Subcutaneous abdominal adipose tissue (tissue), 5 donors: ENCODE measurements at regions not wholly inside any gene's neighbourhood (a gene's known extent, or its start where the extent isn't known, plus 50 kb on each side); places are given as distances from the start of the nearest gene placed in this dataset.

Experiments used
- H3K27ac ChIP-seq: one replicate; pipeline ENCODE4 v1.7.0; 2013; ENCODE audit warnings: low read depth, mild to moderate bottlenecking, inconsistent platforms, low read length, moderate library complexity
- H3K27me3 ChIP-seq, 5 donors: one replicate each; pipeline ENCODE4 v1.7.0; 2013; ENCODE audit warnings: low read length in 5 of 5, inconsistent platforms in 1 of 5; ENCODE audit not compliant: control insufficient read depth in 5 of 5, insufficient read depth in 4 of 5
- H3K36me3 ChIP-seq, 5 donors: one replicate each; pipeline ENCODE4 v1.7.0; 2013; ENCODE audit warnings: low read length in 5 of 5; ENCODE audit not compliant: control insufficient read depth in 5 of 5, insufficient read depth in 5 of 5
- H3K4me1 ChIP-seq, 5 donors: one replicate each; pipeline ENCODE4 v1.7.0; 2013; ENCODE audit warnings: low read length in 5 of 5, mild to moderate bottlenecking in 3 of 5, moderate library complexity in 1 of 5; ENCODE audit not compliant: control insufficient read depth in 5 of 5, insufficient read depth in 5 of 5
- H3K4me3 ChIP-seq, 5 donors: one replicate each; pipeline ENCODE4 v1.7.0; 2013; ENCODE audit warnings: low read length in 5 of 5, low read depth in 1 of 5
- H3K9ac ChIP-seq, 5 donors: one replicate each; pipeline ENCODE4 v1.7.0; 2013; ENCODE audit warnings: low read length in 5 of 5, mild to moderate bottlenecking in 4 of 5, moderate library complexity in 3 of 5
- H3K9me3 ChIP-seq, 5 donors: one replicate each; pipeline ENCODE4 v1.7.0; 2013; ENCODE audit warnings: low read length in 5 of 5; ENCODE audit not compliant: control insufficient read depth in 5 of 5
- donor health status: healthy.
- donor health status: healthy.
- donor health status: healthy.
- donor health status: healthy.
- donor health status: healthy.

DNA sequence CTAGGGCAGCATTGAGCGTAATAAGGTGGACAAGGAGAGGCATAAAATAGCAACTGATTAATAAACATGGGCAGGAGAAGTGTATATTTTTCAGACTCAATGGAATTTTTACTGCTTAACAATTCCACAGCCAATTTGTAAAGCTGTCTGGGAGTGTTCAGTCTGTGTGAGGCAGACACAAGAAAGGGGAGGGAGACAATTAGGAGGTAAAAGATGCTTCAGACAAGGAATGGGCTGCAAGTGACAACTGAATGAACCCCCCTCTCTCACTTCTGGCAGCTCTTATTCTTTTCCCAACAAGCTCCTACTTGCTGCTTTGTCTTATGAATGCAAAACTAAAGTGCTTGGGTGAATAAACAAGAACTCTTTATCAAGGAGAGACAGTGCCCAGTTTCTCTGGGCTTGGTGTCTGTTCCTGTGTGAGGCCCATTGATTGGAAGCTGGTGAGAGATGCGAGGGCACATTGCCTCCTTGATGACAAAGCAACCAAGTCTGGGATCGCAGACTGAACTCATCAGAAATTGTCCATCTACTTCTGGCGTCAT, 575.3 kb downstream of the RNF144B start:
- Histone ChIP-seq H3K36me3 (no peaks in the 10 kb centered on the region), H3K27ac (no peak overlapping the region), H3K4me1 (no peaks in the 10 kb centered on the region), H3K9me3 (peaks cover 0 to 3% (median 0%) of the 10 kb centered on the region in 5 donors), H3K4me3 (no peak overlapping the region), H3K27me3 (no peaks in the 10 kb centered on the region), H3K9ac (no peak overlapping the region)

- no peaks in the 10 kb centered on the region for H3K36me3 ChIP-seq
Observed at GRCh38 chr6:18963439-18963838, 576.3 kb downstream of the RNF144B start.

DNA sequence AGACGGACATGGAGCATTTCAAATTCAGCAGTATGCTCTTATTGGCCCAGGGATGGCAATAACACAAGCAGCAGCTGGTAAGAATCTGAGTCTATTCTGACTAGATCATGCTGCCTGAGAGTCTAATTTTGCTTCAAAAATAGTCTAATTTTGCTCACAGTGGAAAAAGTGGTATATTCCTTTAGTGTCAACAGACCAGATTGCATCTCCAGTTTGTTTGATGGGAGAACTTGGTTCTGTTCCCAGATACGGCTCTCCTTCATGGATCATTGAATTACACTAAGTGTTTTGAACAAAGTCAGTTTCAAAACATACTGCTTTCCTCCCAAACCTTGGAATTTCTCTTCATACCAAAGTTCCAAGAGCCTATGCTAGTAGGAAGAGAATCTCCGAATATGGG, 586.1 kb downstream of the RNF144B start:
- H3K9me3 ChIP-seq, result no peaks in the 10 kb centered on the region
- H3K9ac ChIP-seq, result no peak overlapping the region
- no peaks in the 10 kb centered on the region for H3K27me3 ChIP-seq
- peaks cover 0 to 13% (median 0%) of the 10 kb centered on the region in 5 donors for H3K4me1 ChIP-seq
- no peaks in the 10 kb centered on the region for H3K36me3 ChIP-seq
- no peak overlapping the region for H3K4me3 ChIP-seq
- H3K27ac ChIP-seq, result no peak overlapping the region

More at GRCh38 chr6:18963439-18963838, 576.3 kb downstream of the RNF144B start:
- no peaks in the 10 kb centered on the region for H3K4me1 ChIP-seq
- no peak overlapping the region for H3K9ac ChIP-seq
- no peak overlapping the region for H3K27ac ChIP-seq
- no peaks in the 10 kb centered on the region for H3K27me3 ChIP-seq
- peaks cover 0 to 3% (median 0%) of the 10 kb centered on the region in 5 donors for H3K9me3 ChIP-seq
- no peak overlapping the region for H3K4me3 ChIP-seq

GRCh38 chr6:18976091-18976490, 588.9 kb downstream of the RNF144B start:
- no peak overlapping the region for H3K27ac ChIP-seq
- H3K4me3 ChIP-seq, result no peak overlapping the region
- no peaks in the 10 kb centered on the region for H3K9me3 ChIP-seq
- no peaks in the 10 kb centered on the region for H3K36me3 ChIP-seq
- H3K27me3 ChIP-seq, result no peaks in the 10 kb centered on the region
- H3K4me1 ChIP-seq, result peaks cover 0 to 15% (median 0%) of the 10 kb centered on the region in 5 donors
- no peak overlapping the region for H3K9ac ChIP-seq

DNA sequence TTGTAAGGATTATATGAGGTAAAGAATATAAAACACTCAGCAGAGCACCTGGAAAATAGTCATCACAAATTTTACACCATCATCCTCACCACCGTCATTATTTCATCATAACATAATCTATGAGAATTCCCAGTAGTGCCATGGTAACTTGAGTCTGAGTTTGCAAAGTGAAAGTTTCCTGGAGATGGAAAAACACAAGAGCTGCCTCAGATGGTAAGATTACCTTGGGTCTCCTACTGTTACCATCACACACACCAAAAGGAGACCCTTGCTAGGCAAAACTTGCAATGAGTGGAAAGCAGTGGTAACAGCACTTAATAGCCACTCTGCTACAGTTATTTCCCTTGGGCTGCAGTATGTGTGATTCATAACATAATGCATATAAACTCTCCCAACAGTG, 589.8 kb downstream of the RNF144B start:
- H3K27ac ChIP-seq, result no peak overlapping the region
- no peak overlapping the region for H3K9ac ChIP-seq

GRCh38 chr6:18978337-18979128, 591.4 kb downstream of the RNF144B start:
- H3K4me1 ChIP-seq, result peaks cover 0 to 15% (median 0%) of the 10 kb centered on the region in 5 donors
- no peak overlapping the region for H3K4me3 ChIP-seq
- H3K9me3 ChIP-seq, result no peaks in the 10 kb centered on the region
- no peak overlapping the region for H3K27ac ChIP-seq
- H3K9ac ChIP-seq, result no peak overlapping the region
- no peaks in the 10 kb centered on the region for H3K27me3 ChIP-seq
- no peaks in the 10 kb centered on the region for H3K36me3 ChIP-seq

More for the DNA sequence above, 589.8 kb downstream of the RNF144B start:
- H3K9me3 ChIP-seq, result no peaks in the 10 kb centered on the region
- peaks cover 0 to 15% (median 0%) of the 10 kb centered on the region in 5 donors for H3K4me1 ChIP-seq
- H3K4me3 ChIP-seq, result no peak overlapping the region
- H3K36me3 ChIP-seq, result no peaks in the 10 kb centered on the region
- H3K27me3 ChIP-seq, result no peaks in the 10 kb centered on the region

GRCh38 chr6:18985061-18985460, 597.9 kb downstream of the RNF144B start:
- Histone ChIP-seq H3K36me3 (no peaks in the 10 kb centered on the region), H3K9ac (no peak overlapping the region), H3K27ac (no peak overlapping the region), H3K27me3 (no peaks in the 10 kb centered on the region), H3K4me1 (peaks cover 0 to 9% (median 6%) of the 10 kb centered on the region in 5 donors), H3K9me3 (no peaks in the 10 kb centered on the region), H3K4me3 (no peak overlapping the region)

- Histone ChIP-seq H3K27me3 (no peaks in the 10 kb centered on the region), H3K9me3 (no peaks in the 10 kb centered on the region), H3K4me3 (no peak overlapping the region)
Observed at GRCh38 chr6:18985996-18986395, 598.8 kb downstream of the RNF144B start.

GRCh38 chr6:18988636-18989035, 601.5 kb downstream of the RNF144B start:
- no peak overlapping the region for H3K4me3 ChIP-seq
- H3K9me3 ChIP-seq, result no peaks in the 10 kb centered on the region
- no peak overlapping the region for H3K27ac ChIP-seq
- H3K9ac ChIP-seq, result no peak overlapping the region
- no peaks in the 10 kb centered on the region for H3K27me3 ChIP-seq
- H3K36me3 ChIP-seq, result no peaks in the 10 kb centered on the region
- peaks cover 0 to 14% (median 11%) of the 10 kb centered on the region in 5 donors for H3K4me1 ChIP-seq

More at GRCh38 chr6:18985996-18986395, 598.8 kb downstream of the RNF144B start:
- no peak overlapping the region for H3K9ac ChIP-seq
- H3K36me3 ChIP-seq, result no peaks in the 10 kb centered on the region
- H3K4me1 ChIP-seq, result peaks cover 0 to 14% (median 11%) of the 10 kb centered on the region in 5 donors
- H3K27ac ChIP-seq, result no peak overlapping the region
